Activated naive CD4-positive, alpha-beta T cell treated with anti-CD3 and anti-CD28 coated beads, Interleukin-2, amount 50 U/mL, for 72 hours (primary cell): ENCODE measurements at regions not wholly inside any gene's neighbourhood (a gene's known extent, or its start where the extent isn't known, plus 50 kb on each side); places are given as distances from the start of the nearest gene placed in this dataset.
A peak's percentile ranks its signal among the peaks of the same experiment; 100 is the strongest.
"Not testable (repeated sequence)": the region's sequence is repeated elsewhere in the genome, so short reads cannot be mapped to it uniquely, and the experiment has no call there.

ENCODE experiments used
- ATAC-seq, 2 donors: fragments of 150-1000 bp; cut with Tn5 transposase; 2 replicates each; pipeline ENCODE4 v1.10.0; 2021; ENCODE audit warnings: mild to moderate bottlenecking in 2 of 2, moderate library complexity in 2 of 2
- DNase-seq, 2 donors: peaks; one replicate each; pipeline ENCODE4 v3.0.0; 2021 to 2022; ENCODE audit warnings: low spot score in 2 of 2
- H3K27ac Mint-ChIP-seq, 2 donors: one replicate each; pipeline ENCODE4 v1.8.0; 2022; ENCODE audit warnings: mild to moderate bottlenecking in 2 of 2, mixed read lengths in 2 of 2
- H3K36me3 Mint-ChIP-seq, 2 donors: one replicate each; pipeline ENCODE4 v1.8.0; 2022; ENCODE audit warnings: mixed read lengths in 2 of 2
- H3K9me3 Mint-ChIP-seq, 2 donors: one replicate each; pipeline ENCODE4 v1.8.0; 2022; ENCODE audit warnings: mixed read lengths in 2 of 2

DNA sequence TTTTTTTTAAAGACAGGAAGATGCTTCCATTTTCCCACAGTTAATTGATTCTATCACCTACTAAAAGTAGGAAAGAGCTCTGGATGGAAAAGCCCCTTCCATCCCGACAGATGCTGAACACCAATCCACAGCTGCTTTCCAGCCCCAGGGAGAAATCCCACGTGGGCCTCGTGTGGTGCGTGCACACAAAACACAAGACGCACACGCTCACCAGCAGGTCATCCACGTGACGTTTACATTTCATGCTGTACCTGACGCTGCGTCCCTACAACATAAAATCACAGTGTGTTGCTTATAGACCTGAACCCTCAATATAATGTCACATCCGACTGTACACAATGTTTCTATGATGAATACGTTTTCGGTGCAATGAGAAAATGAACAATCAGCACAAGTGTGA lies 50.2 kb upstream of the DACT2 start:
- no peaks in the 10 kb centered on the region for H3K36me3 Mint-ChIP-seq
- no peaks in the 10 kb centered on the region for H3K9me3 Mint-ChIP-seq
- no peak overlapping the region for H3K27ac Mint-ChIP-seq
- DNase-seq = no peak
- no peak for ATAC-seq

DNA sequence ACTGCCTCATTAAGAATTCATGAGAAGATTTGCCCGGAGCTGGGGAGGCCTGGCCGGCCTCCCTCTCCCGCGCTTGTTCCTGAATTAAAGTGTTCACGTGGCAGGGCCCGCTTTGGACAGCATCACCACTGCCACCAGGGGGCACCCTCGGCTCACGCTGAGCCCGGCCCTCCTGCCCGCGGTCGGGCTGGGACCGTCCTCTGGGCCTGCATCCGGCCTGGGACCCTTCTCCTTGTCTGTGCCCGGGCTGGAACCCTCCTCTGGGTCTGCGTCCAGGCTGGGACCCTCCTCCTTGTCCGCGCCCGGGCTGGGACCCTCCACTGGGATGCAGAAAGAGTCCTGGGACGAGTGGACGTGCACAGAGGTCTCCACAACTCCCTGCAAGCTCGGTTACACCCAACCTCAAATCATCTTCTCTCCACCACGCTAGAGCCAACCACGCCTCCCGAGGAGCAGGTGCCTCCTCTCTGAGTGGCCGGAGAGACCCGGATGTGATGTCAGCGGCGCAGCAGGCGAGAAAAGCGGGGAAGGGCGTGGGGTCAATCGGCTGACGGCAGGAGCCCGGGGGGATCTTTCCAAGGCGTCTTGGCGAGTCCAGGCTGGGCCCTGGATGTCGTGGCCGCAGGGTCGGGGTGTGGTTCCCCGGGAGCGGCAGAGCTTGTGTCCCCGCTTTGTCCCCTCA lies 50.9 kb upstream of the DACT2 start:
- ATAC-seq = peak; percentile 80 to 88
- DNase-seq = peak; percentile 66 to 82
- H3K36me3 Mint-ChIP-seq = no peaks in the 10 kb centered on the region
- no peaks in the 10 kb centered on the region for H3K9me3 Mint-ChIP-seq
- no peak overlapping the region for H3K27ac Mint-ChIP-seq

DNA sequence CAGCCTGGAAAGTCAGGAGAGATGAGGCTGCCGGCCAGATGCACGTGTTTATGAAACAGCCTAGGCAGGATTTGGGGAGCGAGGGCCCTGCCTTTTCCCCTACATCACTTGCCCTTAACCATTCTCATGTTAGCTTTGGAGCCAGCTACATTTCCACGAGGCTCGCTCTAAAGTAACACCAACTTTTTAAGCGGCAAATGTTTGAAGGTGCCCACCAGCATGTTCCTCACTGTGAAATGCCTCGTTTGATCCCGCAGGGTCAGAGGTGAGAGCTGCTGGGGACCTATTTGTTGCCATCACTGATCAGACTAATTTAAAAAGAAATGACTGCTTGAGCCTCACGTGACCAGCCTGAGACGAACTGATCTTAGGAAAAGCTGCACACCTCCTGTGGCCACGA lies 51.6 kb upstream of the DACT2 start:
- ATAC-seq (no peak), DNase-seq (peak in 1 of 2 donors; percentile 23)
- no peaks in the 10 kb centered on the region for H3K36me3 Mint-ChIP-seq
- no peaks in the 10 kb centered on the region for H3K9me3 Mint-ChIP-seq
- H3K27ac Mint-ChIP-seq = no peak overlapping the region

DNA sequence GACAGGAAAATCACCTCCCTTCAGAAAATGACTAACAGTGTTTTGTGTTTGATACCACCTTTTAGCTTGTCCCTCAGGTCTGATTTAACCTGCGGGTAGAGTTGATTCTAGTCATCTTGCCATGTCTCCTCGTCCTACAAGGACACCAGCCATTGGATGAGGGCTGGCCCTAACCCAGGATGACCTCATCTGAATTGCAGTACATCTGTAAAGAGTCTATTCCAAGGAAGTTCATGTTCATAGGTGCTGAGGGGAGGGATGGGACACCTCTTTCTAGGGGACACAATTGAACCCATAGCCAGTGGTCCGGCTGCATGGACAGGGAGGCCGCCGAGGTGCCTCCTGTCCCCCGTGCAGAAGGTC lies 52.0 kb upstream of the DACT2 start:
- no peaks in the 10 kb centered on the region for H3K9me3 Mint-ChIP-seq
- no peak overlapping the region for H3K27ac Mint-ChIP-seq
- H3K36me3 Mint-ChIP-seq = no peaks in the 10 kb centered on the region
- DNase-seq = peak in 1 of 2 donors; percentile 13
- ATAC-seq = no peak

DNA sequence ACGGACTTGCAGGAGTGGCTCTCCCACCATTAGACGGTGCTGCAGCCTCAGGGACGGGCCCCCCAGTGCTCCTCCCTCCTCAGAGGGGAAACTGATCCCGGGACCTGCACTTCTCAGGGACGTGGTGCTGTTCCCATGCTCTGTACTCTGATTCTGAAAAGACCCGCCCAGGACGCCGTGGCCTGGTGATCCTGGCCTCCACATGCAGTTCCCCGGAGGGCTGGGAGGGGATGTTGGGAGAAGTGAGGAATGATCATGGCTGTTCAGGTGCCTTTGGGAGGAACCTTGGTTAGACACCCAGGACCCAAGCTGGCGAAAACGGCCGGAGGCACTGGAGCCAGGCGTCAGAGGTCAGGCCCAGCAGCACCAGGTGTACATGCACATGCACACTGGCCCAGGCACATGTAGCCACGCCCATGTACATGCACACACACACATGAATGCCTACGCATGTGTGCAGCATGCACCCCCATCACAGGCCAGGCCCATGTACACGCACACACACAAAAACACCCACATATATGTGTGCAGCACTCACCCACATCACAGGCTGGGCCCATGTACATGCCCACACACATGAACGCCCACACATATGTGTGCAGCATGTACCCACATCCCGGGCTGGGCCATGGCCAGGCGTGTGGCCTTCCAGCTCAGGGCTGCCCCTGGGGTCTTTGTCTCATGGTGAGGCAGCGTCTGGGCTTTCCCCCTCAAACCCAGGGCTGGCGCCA lies 52.6 kb upstream of the DACT2 start:
- Mint-ChIP-seq H3K27ac (no peak overlapping the region), H3K36me3 (no peaks in the 10 kb centered on the region), H3K9me3 (no peaks in the 10 kb centered on the region)
- peak in 1 of 2 donors; percentile 51 for DNase-seq
- ATAC-seq = no peak

DNA sequence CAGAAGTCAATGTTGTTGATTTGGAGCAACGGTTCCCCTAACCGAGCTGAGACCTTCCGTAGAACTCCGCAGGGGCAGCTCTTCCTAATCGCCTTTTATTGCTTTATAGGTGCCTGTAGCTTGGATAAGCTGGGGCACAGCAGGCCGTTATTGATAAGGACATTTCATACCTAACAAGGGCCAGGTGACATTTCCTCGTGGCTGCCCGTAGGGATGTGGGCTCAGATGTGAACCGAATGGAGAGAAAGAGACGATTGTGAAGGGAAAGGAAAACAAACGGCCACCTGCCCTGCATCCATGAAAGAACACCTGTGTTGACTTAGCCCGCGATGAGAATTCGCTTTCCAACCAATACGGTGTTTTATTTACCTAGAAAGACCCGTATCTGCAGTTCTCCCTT lies 53.3 kb upstream of the DACT2 start:
- Mint-ChIP-seq H3K36me3 (no peaks in the 10 kb centered on the region), H3K9me3 (no peaks in the 10 kb centered on the region), H3K27ac (no peak overlapping the region)
- DNase-seq (no peak), ATAC-seq (no peak)

DNA sequence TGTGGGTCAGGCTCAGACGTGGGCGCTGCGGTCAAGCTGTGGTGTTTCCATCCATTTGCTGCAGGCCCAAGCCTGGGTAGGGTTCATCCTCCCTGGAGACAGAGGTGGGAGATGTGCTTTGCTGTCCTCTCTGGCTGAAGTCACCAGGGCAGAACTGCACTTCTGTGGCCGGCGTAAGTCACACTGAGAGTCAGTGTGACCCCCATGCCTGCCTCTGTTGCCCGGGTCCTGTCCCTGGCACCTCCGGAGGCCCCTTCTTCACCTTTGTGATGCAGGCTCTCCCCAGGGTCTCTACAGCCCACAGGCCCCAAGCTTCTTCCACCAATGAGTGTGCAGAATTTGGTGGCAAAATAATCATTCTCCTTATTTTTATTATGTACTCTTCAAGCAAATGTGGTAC lies 53.8 kb upstream of the DACT2 start:
- Mint-ChIP-seq H3K27ac (no peak overlapping the region), H3K36me3 (no peaks in the 10 kb centered on the region), H3K9me3 (no peaks in the 10 kb centered on the region)
- ATAC-seq (no peak), DNase-seq (peak in 1 of 2 donors; percentile 38)

DNA sequence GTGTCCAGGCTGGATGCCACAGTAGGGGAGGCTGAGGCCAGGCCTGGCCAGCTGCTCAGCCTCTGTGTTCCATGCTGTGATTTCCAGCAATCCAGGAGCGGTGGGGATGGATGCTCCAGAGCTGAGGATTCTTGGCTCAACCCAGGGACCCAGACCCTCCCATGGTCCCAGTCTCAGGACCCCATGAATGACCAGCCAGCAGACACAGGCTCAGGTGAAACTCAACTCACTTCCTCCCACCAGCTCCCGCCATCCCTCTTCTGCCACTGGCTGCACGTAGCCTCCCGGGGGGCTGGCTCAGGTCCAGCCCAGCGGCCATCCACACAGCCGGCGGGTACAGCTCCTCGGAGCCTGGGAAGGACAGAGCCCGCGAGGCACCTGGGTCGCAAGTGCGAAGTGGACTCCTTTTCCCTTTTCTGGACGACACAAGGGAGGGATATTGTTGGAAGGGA lies 54.5 kb upstream of the DACT2 start:
- no peak for ATAC-seq
- no peaks in the 10 kb centered on the region for H3K36me3 Mint-ChIP-seq
- no peaks in the 10 kb centered on the region for H3K9me3 Mint-ChIP-seq
- H3K27ac Mint-ChIP-seq = no peak overlapping the region
- peak in 1 of 2 donors; percentile 44 for DNase-seq

DNA sequence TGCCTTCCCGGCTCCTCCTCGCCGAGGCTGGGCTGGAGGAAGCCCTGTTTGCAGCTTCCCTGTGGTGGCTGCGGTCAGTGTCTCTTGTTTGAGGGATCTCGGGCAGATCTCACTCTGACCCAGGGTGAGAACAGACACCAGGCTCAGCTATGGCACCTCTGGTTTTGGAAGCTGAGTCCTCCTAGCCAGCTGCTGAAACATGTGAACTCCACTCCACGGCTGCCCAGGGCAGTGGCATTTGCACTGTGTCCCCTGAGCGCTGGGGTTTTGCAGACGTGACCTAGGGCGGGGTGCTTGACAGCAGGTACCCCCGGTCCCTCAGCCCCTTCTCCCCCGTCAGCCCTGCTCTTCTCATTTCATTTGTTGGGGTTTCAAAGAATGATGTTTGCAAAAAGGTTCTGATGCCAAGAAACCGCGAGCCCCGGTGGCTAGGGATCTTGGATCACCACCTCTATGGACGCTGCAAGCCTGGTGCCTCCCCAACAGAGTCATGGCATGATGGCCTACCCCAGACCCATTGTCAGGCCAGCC lies 55.0 kb upstream of the DACT2 start:
- Mint-ChIP-seq H3K36me3 (no peaks in the 10 kb centered on the region), H3K27ac (no peak overlapping the region), H3K9me3 (no peaks in the 10 kb centered on the region)
- ATAC-seq = no peak
- peak in 1 of 2 donors; percentile 26 for DNase-seq

DNA sequence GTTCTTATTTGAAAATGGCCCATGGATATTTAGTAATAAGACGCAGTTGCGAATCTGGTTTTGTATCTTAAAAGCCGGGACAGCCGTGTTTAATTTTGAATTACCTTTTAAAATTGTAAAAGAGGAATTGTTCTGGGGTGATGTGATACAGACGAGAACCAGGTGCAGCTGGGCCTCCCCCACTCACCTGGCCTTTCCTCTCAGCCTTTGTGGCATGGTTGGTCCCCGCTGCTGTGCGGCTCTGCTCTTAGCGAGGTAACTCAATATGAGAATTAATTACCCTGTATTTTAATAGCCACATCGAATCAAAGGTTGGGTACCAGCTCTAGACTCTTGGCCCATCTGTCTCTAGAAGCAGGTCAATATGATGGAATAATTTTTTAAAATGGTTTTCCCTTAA lies 56.5 kb upstream of the DACT2 start:
- H3K36me3 Mint-ChIP-seq = no peaks in the 10 kb centered on the region
- no peaks in the 10 kb centered on the region for H3K9me3 Mint-ChIP-seq
- H3K27ac Mint-ChIP-seq = no peak overlapping the region
- DNase-seq (no peak), ATAC-seq (no peak)

DNA sequence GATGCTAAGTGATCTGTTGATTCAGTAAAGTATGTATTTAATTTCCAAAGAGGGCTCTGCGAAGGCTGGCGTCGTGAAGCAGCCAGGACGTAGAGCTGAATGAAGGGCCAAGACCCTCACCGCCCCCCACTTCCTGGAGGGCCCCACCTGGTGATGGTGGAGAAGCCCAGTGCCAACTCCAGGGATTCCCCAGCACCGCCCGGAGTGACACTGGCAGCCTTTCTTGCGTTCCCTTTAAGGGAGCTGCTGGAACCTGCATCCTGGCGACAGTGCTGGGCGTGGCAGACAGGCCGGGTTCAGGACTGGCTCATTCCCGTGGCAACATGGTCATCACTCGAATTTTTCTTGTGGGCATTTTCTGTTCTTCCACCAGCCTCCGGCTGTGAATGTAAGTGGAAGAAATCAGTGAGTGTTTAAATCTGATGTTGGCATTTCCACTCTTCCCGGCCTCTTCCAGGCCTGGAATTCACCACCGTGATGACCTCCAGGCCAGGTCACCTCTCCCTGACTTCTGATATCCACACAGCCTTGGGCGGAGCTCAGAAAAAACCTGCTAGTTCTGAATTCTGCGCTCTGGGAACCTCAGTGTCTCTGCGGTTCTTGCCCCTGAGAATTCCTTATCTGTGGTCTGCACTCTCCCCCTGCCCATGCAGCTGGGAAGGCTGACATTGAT lies 57.4 kb upstream of the DACT2 start:
- no peak for ATAC-seq
- Mint-ChIP-seq H3K36me3 (no peaks in the 10 kb centered on the region), H3K9me3 (no peaks in the 10 kb centered on the region), H3K27ac (peak overlapping the region in 1 of 2 donors; percentile 44)
- peak in 1 of 2 donors; percentile 28 for DNase-seq

DNA sequence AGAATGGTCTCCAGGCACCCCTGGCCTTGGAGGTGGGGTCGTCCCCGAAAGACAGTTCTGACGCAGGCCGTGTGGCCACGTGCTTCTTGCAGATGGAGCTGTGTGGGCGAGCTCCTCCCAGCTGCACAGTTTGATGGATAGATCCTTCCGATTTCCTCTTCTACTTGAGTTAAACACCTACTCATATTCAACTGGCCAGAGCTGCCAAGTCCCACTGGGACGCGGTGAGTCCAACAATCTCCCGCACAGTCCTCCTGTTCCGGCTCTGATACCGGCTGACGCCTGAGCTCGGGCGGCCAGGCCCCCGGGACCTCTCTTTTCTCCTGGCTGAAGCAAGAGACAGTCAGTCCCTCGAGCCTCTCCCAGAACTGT lies 57.9 kb upstream of the DACT2 start:
- H3K36me3 Mint-ChIP-seq = no peaks in the 10 kb centered on the region
- no peaks in the 10 kb centered on the region for H3K9me3 Mint-ChIP-seq
- no peak for ATAC-seq
- no peak overlapping the region for H3K27ac Mint-ChIP-seq
- peak in 1 of 2 donors; percentile 37 for DNase-seq

DNA sequence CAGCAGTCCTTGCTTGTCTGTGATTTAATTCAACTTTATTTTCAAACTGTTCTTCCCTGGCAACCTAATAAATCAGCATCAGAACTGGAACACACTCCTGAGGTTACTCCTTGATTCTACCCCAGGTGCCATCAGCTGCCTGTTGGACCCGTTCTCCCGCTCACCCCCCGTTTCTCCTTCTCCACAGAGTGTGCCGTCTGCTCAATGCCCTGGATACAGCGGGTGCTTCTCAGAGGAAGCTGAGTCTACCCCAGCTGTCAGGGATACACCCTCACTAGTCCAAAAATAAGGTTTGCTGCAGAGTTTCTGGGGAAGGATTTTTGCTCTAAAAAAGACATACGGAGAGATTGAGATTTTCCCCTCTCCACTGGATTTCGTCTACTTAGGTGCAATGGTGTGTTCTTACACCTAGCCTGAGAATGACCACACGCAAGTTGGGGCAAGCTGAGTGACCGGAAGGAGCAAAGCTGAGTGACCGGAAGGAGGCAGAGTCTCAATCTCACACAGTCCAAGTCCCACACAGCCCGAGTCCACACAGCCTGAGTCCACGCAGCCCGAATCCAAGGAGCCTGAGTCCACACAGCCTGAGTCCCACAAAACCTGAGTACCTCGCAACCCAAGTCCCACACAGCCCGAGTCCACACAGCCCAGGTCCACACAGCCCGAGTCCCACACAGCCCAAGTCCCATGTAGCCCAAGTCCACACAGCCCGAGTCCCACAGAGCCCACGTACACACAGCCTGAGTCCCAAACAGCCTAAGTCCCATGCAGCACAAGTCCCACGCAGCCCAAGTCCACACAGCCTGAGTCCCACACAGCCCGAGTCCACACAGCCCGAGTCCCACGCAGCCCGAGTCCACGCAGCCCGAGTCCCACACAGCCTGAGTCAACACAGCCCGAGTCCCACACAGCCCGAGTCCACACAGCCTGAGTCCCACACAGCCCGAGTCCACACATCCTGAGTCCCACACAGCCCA lies 58.6 kb upstream of the DACT2 start:
- H3K27ac Mint-ChIP-seq = no peak overlapping the region
- H3K36me3 Mint-ChIP-seq = no peaks in the 10 kb centered on the region
- DNase-seq (peak in 1 of 2 donors; percentile 30), ATAC-seq (no peak)
- H3K9me3 Mint-ChIP-seq = no peaks in the 10 kb centered on the region

DNA sequence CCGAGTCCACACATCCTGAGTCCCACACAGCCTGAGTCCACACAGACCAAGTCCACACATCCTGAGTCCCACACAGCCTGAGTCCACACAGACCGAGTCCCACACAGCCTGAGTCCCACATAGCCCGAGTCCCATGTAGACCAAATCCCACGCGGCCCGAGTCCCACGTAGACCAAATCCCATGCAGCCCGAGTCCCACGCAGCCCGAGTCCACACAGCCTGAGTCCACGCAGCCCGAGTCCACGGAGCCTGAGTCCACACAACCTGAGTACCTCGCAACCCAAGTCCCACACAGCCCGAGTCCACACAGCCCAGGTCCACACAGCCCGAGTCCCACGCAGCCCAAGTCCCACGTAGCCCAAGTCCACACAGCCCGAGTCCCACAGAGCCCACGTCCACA lies 60.0 kb upstream of the DACT2 start:
- ATAC-seq, H3K36me3 Mint-ChIP-seq, H3K9me3 Mint-ChIP-seq, DNase-seq, H3K27ac Mint-ChIP-seq: not testable (repeated sequence)

DNA sequence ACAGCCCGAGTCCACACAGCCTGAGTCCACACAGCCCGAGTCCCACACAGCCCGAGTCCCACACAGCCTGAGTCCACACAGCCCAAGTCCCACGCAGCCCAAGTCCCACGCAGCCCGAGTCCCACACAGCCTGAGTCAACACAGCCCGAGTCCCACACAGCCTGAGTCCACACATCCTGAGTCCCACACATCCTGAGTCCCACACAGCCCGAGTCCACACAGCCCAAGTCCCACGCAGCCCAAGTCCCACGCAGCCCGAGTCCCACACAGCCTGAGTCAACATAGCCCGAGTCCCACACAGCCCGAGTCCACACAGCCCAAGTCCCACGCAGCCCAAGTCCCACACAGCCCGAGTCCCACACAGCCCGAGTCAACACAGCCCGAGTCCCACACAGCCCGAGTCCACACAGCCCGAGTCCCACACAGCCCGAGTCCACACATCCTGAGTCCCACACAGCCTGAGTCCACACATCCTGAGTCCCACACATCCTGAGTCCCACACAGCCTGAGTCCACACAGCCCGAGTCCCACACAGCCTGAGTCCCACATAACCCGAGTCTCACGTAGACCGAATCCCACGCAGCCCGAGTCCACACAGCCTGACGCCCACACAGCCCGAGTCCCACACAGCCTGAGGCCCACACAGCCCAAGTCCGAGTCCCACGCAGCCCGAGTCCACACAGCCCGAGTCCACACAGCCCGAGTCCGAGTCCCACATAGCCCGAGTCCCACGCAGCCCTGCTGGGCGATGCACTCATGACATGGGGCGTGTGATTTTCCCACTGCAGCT lies 60.6 kb upstream of the SMOC2 start:
- not testable (repeated sequence) for H3K36me3 Mint-ChIP-seq, ATAC-seq, H3K9me3 Mint-ChIP-seq
- H3K27ac Mint-ChIP-seq = peak overlapping the region in 1 of 2 donors; percentile 84
- DNase-seq = peak in 1 of 2 donors; percentile 43
